ENCODE measurements at regions not wholly inside any gene's neighbourhood (a gene's known extent, or its start where the extent isn't known, plus 50 kb on each side); places are given as distances from the start of the nearest gene placed in this dataset.

DNA sequence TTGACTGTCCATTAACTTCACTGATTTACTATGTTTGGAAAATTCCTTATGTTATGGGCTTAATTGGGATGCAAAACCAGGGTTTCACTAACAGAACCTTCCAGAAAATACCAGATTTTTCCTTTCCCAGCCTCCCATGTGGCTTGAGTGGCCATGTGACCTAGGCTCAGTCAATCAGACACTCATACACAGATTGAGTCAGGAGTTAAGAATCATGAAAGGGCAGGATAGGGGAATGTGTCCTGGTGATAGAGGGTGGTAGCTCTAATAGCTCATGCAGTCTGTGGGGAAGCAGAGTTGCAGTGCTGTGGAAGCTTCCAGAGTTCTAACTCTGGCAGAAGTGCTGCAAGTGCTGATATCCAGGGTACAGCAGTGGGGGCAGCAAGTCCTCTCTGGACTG is 134.1 kb upstream of the IFNG-AS1 start:
- H3K9me3 ChIP-seq (ENCODE audit: control insufficient read depth, insufficient read depth, low read depth, low read length): no peaks in the 10 kb centered on the region
- CTCF ChIA-PET: no interaction called here
- no peaks in the 10 kb centered on the region for H3K4me1 ChIP-seq (ENCODE audit: control insufficient read depth, insufficient read depth, low read length)
- TF ChIP-seq, protein P1, sequence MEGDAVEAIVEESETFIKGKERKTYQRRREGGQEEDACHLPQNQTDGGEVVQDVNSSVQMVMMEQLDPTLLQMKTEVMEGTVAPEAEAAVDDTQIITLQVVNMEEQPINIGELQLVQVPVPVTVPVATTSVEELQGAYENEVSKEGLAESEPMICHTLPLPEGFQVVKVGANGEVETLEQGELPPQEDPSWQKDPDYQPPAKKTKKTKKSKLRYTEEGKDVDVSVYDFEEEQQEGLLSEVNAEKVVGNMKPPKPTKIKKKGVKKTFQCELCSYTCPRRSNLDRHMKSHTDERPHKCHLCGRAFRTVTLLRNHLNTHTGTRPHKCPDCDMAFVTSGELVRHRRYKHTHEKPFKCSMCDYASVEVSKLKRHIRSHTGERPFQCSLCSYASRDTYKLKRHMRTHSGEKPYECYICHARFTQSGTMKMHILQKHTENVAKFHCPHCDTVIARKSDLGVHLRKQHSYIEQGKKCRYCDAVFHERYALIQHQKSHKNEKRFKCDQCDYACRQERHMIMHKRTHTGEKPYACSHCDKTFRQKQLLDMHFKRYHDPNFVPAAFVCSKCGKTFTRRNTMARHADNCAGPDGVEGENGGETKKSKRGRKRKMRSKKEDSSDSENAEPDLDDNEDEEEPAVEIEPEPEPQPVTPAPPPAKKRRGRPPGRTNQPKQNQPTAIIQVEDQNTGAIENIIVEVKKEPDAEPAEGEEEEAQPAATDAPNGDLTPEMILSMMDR (tag by site-specific recombination; IDR thresholded peaks at IDR 0.05): no peak
- TF ChIP-seq, protein P2, sequence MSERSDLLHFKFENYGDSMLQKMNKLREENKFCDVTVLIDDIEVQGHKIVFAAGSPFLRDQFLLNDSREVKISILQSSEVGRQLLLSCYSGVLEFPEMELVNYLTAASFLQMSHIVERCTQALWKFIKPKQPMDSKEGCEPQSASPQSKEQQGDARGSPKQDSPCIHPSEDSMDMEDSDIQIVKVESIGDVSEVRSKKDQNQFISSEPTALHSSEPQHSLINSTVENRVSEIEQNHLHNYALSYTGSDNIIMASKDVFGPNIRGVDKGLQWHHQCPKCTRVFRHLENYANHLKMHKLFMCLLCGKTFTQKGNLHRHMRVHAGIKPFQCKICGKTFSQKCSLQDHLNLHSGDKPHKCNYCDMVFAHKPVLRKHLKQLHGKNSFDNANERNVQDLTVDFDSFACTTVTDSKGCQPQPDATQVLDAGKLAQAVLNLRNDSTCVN (tag by site-specific recombination; optimal IDR thresholded peaks at IDR 0.05): no peak
- TF ChIP-seq ZNF654 (tag by site-specific recombination; IDR thresholded peaks at IDR 0.05; ENCODE audit: low read depth): no peak
- no peak for TF ChIP-seq ZNF416 (tag by site-specific recombination; IDR thresholded peaks at IDR 0.05)
- TF ChIP-seq ZNF670 (tag by site-specific recombination; IDR thresholded peaks at IDR 0.05; ENCODE audit: low read depth): no peak
- no peak for TF ChIP-seq ZSCAN4 (tag by site-specific recombination; IDR thresholded peaks at IDR 0.05)
- TF ChIP-seq, protein P3, sequence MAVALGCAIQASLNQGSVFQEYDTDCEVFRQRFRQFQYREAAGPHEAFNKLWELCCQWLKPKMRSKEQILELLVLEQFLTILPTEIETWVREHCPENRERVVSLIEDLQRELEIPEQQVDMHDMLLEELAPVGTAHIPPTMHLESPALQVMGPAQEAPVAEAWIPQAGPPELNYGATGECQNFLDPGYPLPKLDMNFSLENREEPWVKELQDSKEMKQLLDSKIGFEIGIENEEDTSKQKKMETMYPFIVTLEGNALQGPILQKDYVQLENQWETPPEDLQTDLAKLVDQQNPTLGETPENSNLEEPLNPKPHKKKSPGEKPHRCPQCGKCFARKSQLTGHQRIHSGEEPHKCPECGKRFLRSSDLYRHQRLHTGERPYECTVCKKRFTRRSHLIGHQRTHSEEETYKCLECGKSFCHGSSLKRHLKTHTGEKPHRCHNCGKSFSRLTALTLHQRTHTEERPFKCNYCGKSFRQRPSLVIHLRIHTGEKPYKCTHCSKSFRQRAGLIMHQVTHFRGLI (tag by site-specific recombination; IDR thresholded peaks at IDR 0.05): no peak
- TF ChIP-seq BCL11A (tag by site-specific recombination; IDR thresholded peaks at IDR 0.05; ENCODE audit: low read depth): no peak
- H3K4me3 ChIP-seq (ENCODE audit: low read depth, low read length): no peak overlapping the region
- POLR2A ChIA-PET: no interaction called here
- no peak overlapping the region for H3K27ac ChIP-seq (ENCODE audit: extremely low read depth, low read depth, low read length)
- no peaks in the 10 kb centered on the region for H3K36me3 ChIP-seq (ENCODE audit: control insufficient read depth in 2 of 2, insufficient read depth in 1 of 2, low read length in 2 of 2)

DNA sequence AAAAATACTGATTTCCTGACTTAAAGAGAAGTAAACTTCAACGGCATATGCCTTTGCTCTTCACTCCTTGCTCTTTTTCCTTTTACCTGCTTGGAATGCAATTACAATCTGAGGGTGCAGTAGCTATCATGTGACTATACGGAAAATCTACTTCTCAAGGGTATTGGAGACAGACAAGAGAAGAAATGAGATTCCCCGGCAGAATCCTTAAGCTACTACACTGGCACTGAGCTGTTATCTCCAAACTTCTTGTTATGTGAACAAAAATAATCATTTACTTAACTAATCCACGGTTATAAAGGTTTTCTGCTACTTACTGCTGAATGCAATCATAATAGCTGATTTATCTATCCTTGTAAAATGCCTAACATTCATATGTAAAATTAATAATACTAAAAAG is 118.0 kb upstream of the IFNG-AS1 start:
- Histone ChIP-seq H3K36me3 (ENCODE audit: control insufficient read depth in 2 of 2, insufficient read depth in 1 of 2, low read length in 2 of 2) (no peaks in the 10 kb centered on the region), H3K9me3 (ENCODE audit: control insufficient read depth, insufficient read depth, low read depth, low read length) (no peaks in the 10 kb centered on the region), H3K27ac (ENCODE audit: extremely low read depth, low read depth, low read length) (no peak overlapping the region), H3K4me3 (ENCODE audit: low read depth, low read length) (no peak overlapping the region), H3K4me1 (ENCODE audit: control insufficient read depth, insufficient read depth, low read length) (no peaks in the 10 kb centered on the region)
- CTCF ChIA-PET: interaction anchor here (0.6 kb wide), 1 partner anchor 72 kb away, joined by 3 read pairs; no protein-coding TSS in a partner anchor
- POLR2A ChIA-PET: no interaction called here
- TF ChIP-seq PRDM1 (tag by site-specific recombination; IDR thresholded peaks at IDR 0.05) (no peak), ZNF391 (tag by site-specific recombination; IDR thresholded peaks at IDR 0.05; ENCODE audit: borderline replicate concordance, low read depth) (no peak), MYNN (tag by site-specific recombination; IDR thresholded peaks at IDR 0.05; ENCODE audit: borderline replicate concordance) (no peak), ZNF677 (tag by site-specific recombination; IDR thresholded peaks at IDR 0.05) (no peak)
- TF ChIP-seq, protein P4, sequence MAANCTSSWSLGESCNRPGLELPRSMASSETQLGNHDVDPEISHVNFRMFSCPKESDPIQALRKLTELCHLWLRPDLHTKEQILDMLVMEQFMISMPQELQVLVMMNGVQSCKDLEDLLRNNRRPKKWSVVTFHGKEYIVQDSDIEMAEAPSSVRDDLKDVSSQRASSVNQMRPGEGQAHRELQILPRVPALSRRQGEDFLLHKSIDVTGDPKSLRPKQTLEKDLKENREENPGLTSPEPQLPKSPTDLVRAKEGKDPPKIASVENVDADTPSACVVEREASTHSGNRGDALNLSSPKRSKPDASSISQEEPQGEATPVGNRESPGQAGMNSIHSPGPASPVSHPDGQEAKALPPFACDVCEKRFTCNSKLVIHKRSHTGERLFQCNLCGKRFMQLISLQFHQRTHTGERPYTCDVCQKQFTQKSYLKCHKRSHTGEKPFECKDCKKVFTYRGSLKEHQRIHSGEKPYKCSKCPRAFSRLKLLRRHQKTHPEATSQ (tag by site-specific recombination; IDR thresholded peaks at IDR 0.05): no peak
- TF ChIP-seq, protein P5, sequence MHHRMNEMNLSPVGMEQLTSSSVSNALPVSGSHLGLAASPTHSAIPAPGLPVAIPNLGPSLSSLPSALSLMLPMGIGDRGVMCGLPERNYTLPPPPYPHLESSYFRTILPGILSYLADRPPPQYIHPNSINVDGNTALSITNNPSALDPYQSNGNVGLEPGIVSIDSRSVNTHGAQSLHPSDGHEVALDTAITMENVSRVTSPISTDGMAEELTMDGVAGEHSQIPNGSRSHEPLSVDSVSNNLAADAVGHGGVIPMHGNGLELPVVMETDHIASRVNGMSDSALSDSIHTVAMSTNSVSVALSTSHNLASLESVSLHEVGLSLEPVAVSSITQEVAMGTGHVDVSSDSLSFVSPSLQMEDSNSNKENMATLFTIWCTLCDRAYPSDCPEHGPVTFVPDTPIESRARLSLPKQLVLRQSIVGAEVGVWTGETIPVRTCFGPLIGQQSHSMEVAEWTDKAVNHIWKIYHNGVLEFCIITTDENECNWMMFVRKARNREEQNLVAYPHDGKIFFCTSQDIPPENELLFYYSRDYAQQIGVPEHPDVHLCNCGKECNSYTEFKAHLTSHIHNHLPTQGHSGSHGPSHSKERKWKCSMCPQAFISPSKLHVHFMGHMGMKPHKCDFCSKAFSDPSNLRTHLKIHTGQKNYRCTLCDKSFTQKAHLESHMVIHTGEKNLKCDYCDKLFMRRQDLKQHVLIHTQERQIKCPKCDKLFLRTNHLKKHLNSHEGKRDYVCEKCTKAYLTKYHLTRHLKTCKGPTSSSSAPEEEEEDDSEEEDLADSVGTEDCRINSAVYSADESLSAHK (tag by site-specific recombination; IDR thresholded peaks at IDR 0.05): no peak
- TF ChIP-seq, protein P6, sequence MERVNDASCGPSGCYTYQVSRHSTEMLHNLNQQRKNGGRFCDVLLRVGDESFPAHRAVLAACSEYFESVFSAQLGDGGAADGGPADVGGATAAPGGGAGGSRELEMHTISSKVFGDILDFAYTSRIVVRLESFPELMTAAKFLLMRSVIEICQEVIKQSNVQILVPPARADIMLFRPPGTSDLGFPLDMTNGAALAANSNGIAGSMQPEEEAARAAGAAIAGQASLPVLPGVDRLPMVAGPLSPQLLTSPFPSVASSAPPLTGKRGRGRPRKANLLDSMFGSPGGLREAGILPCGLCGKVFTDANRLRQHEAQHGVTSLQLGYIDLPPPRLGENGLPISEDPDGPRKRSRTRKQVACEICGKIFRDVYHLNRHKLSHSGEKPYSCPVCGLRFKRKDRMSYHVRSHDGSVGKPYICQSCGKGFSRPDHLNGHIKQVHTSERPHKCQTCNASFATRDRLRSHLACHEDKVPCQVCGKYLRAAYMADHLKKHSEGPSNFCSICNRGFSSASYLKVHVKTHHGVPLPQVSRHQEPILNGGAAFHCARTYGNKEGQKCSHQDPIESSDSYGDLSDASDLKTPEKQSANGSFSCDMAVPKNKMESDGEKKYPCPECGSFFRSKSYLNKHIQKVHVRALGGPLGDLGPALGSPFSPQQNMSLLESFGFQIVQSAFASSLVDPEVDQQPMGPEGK (tag by site-specific recombination; IDR thresholded peaks at IDR 0.05): no peak

Data from HEK293 (cell line).